HEK293 (cell line): ENCODE measurements at regions not wholly inside any gene's neighbourhood (a gene's known extent, or its start where the extent isn't known, plus 50 kb on each side); places are given as distances from the start of the nearest gene placed in this dataset.

Experiments used
- CTCF ChIA-PET: fragments of 350-600 bp; formaldehyde crosslinking; extraction: SDS; loops from one replicate; lab custom pipeline; 2021; ENCODE audit warnings: antibody characterized with exemption; lab: Yijun Ruan, JAX
- POLR2A ChIA-PET: fragments of 300-600 bp; formaldehyde crosslinking; extraction: SDS; loops from one replicate; lab custom pipeline; 2020; ENCODE audit warnings: antibody characterized with exemption, inconsistent platforms; lab: Yijun Ruan, JAX
- H3K27ac ChIP-seq: fragments of 200-500 bp; sonication (Bioruptor generic); 2 replicates; pipeline ENCODE4 v1.5.1; 2014; ENCODE audit warnings: low read depth, low read length, control low read depth, inconsistent platforms; ENCODE audit errors: extremely low read depth
- H3K36me3 ChIP-seq, 2 experiments: fragments of 200-500 bp in 1 of 2; sonication (Bioruptor generic) in 1 of 2; 1 replicate in 1 of 2; 2 replicates in 1 of 2; pipeline ENCODE4 v1.5.1; 2014 to 2017; ENCODE audit warnings: inconsistent platforms in 2 of 2, low read length in 2 of 2; ENCODE audit not compliant: control insufficient read depth in 2 of 2, insufficient read depth in 1 of 2
- H3K4me1 ChIP-seq: fragments of 200-500 bp; sonication (Bioruptor generic); 2 replicates; pipeline ENCODE4 v1.5.1; 2014; ENCODE audit warnings: mild to moderate bottlenecking, low read length, inconsistent platforms; ENCODE audit not compliant: control insufficient read depth, insufficient read depth
- H3K4me3 ChIP-seq: 2 replicates; pipeline ENCODE4 v1.5.1; 2011; ENCODE audit warnings: low read depth, mild to moderate bottlenecking, control low read depth, low read length, moderate library complexity
- H3K9me3 ChIP-seq: fragments of 200-500 bp; sonication (Bioruptor generic); 2 replicates; pipeline ENCODE4 v1.5.1; 2014; ENCODE audit warnings: low read depth, low read length, inconsistent platforms; ENCODE audit not compliant: control insufficient read depth, insufficient read depth
- HOXC10 ChIP-seq: sonication (generic); formaldehyde crosslinking; IDR thresholded peaks from 2 replicates; pipeline ENCODE4 v1.8.1; 2023; ENCODE audit warnings: mild to moderate bottlenecking, missing genetic modification reagents
- IKZF3 ChIP-seq: fragments of 450-650 bp; IDR thresholded peaks from 2 replicates; pipeline ENCODE4 v1.5.0; 2018; ENCODE audit warnings: missing biosample characterization, mild to moderate bottlenecking, missing genetic modification characterization, moderate library complexity
- ZBTB8A ChIP-seq: fragments of 450-650 bp; formaldehyde crosslinking; IDR thresholded peaks from 2 replicates; pipeline ENCODE4 v1.5.1; 2016; ENCODE audit warnings: missing biosample characterization, missing genetic modification characterization
- ZNF132 ChIP-seq: fragments of 450-650 bp; formaldehyde crosslinking; IDR thresholded peaks from 2 replicates; pipeline ENCODE4 v1.5.1; 2017; ENCODE audit warnings: missing biosample characterization, missing genetic modification characterization, borderline replicate concordance
- ZNF146 ChIP-seq: fragments of 450-650 bp; formaldehyde crosslinking; IDR thresholded peaks from 2 replicates; pipeline ENCODE4 v1.5.1; 2016; ENCODE audit warnings: missing biosample characterization, missing genetic modification characterization
- ZNF274 ChIP-seq, 2 experiments: fragments of 200-500 bp in 1 of 2; fragments of 450-650 bp in 1 of 2; sonication (Bioruptor generic) in 1 of 2; formaldehyde crosslinking in 1 of 2; IDR thresholded peaks; 2 replicates each; pipeline versions ENCODE4 v1.5.1 to v1.6.1; 2014 to 2016; ENCODE audit warnings: borderline replicate concordance in 1 of 2, inconsistent platforms in 1 of 2, low read length in 1 of 2, missing biosample characterization in 1 of 2, missing genetic modification characterization in 1 of 2
- ZNF423 ChIP-seq: fragments of 450-650 bp; formaldehyde crosslinking; IDR thresholded peaks from 2 replicates; pipeline ENCODE4 v1.5.1; 2016; ENCODE audit warnings: missing biosample characterization, missing genetic modification characterization
- ZNF521 ChIP-seq: fragments of 450-650 bp; formaldehyde crosslinking; IDR thresholded peaks from 2 replicates; pipeline ENCODE4 v1.5.1; 2017; ENCODE audit warnings: missing biosample characterization, mild to moderate bottlenecking, missing genetic modification characterization
- ZNF548 ChIP-seq: fragments of 450-650 bp; formaldehyde crosslinking; IDR thresholded peaks from 2 replicates; pipeline ENCODE4 v1.5.1; 2016; ENCODE audit warnings: missing biosample characterization, missing genetic modification characterization
- ZNF776 ChIP-seq: fragments of 450-650 bp; formaldehyde crosslinking; IDR thresholded peaks from 2 replicates; pipeline ENCODE4 v1.5.0; 2017; ENCODE audit warnings: missing biosample characterization, missing genetic modification characterization, borderline replicate concordance
- TF ChIP-seq, protein P1 (sequence below): fragments of 450-650 bp; formaldehyde crosslinking; IDR thresholded peaks from 2 replicates; pipeline ENCODE4 v1.5.1; 2016; ENCODE audit warnings: missing biosample characterization, missing genetic modification characterization
- TF ChIP-seq, protein P2 (sequence below): fragments of 450-650 bp; formaldehyde crosslinking; IDR thresholded peaks from 2 replicates; pipeline ENCODE4 v1.5.1; 2016; ENCODE audit warnings: missing biosample characterization, missing genetic modification characterization, low read depth
- TF ChIP-seq, protein P3 (sequence below): fragments of 450-650 bp; formaldehyde crosslinking; IDR thresholded peaks from 2 replicates; pipeline ENCODE4 v1.5.1; 2016; ENCODE audit warnings: missing biosample characterization, missing genetic modification characterization
- TF ChIP-seq, protein P4 (sequence below): IDR thresholded peaks from 2 replicates; pipeline ENCODE4 v1.6.1; 2011; ENCODE audit warnings: mild to moderate bottlenecking, low read depth, low read length, borderline replicate concordance
- TF ChIP-seq, protein P5 (sequence below): fragments of 450-650 bp; formaldehyde crosslinking; IDR thresholded peaks from 2 replicates; pipeline ENCODE4 v1.5.1; 2016; ENCODE audit warnings: missing biosample characterization, missing genetic modification characterization
- TF ChIP-seq, protein P6 (sequence below): fragments of 450-650 bp; formaldehyde crosslinking; IDR thresholded peaks from 2 replicates; pipeline ENCODE4; 2016; ENCODE audit warnings: missing biosample characterization, missing genetic modification characterization
- TF ChIP-seq, protein P7 (sequence below): fragments of 450-650 bp; formaldehyde crosslinking; IDR thresholded peaks from 2 replicates; pipeline ENCODE4 v1.5.1; 2016; ENCODE audit warnings: missing biosample characterization, missing genetic modification characterization
- TF ChIP-seq, protein P8 (sequence below): fragments of 450-650 bp; formaldehyde crosslinking; IDR thresholded peaks from 2 replicates; pipeline ENCODE4 v1.5.1; 2016; ENCODE audit warnings: missing biosample characterization, missing genetic modification characterization
- TF ChIP-seq, protein P9 (sequence below): fragments of 450-650 bp; formaldehyde crosslinking; IDR thresholded peaks from 2 replicates; pipeline ENCODE4 v1.5.1; 2016; ENCODE audit warnings: missing biosample characterization, missing genetic modification characterization

DNA sequence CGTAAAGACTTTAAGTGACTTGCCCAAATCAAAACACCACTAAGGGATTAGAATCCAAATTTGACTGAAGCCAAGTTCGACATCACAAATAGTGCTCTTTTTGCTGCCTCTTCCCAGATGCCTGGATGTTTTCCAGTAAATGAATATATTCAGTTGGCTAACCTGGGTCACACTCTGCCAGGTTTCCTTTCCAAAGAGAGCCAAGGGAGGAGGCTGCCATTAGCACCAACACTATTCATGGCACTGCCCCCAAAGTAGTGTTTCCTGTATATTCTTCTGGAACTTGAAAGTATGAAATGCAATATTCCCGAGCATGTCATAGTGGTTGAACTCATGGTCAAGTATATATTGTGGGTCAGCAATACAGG is 219.3 kb upstream of the UBASH3B start (continued):
- TF ChIP-seq, protein P1, sequence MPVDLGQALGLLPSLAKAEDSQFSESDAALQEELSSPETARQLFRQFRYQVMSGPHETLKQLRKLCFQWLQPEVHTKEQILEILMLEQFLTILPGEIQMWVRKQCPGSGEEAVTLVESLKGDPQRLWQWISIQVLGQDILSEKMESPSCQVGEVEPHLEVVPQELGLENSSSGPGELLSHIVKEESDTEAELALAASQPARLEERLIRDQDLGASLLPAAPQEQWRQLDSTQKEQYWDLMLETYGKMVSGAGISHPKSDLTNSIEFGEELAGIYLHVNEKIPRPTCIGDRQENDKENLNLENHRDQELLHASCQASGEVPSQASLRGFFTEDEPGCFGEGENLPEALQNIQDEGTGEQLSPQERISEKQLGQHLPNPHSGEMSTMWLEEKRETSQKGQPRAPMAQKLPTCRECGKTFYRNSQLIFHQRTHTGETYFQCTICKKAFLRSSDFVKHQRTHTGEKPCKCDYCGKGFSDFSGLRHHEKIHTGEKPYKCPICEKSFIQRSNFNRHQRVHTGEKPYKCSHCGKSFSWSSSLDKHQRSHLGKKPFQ (tag by site-specific recombination) = no peak

DNA sequence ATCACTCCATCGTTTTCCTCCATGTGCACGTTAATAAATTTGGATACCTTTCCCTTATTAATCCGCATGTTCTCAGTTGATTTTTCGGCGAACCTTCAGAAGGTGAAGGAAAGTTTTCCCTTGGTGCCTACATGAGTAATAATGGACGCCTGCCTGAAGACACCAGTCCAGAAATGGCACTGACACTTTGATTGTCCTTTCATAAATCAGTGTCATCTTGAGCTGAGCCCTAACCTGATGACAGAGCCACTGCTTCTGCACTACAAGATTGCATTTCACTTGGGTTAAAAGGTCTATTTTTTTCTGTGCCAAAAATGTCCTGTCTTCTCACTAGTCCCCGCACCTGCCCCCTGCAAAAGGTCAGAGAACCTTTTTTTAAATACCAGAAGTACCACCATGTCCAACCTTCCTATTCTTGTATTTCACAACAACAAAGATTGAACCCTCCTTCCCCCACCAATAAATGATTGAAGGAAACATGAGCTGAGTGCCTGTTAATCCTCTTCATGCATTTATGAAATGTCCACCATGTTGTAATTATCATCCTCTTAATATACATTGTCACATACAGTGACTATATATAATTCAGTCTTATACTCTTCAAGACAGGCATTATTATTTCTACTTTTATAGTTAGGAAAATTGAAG is 219.9 kb upstream of the UBASH3B start:
- TF ChIP-seq, protein P2, sequence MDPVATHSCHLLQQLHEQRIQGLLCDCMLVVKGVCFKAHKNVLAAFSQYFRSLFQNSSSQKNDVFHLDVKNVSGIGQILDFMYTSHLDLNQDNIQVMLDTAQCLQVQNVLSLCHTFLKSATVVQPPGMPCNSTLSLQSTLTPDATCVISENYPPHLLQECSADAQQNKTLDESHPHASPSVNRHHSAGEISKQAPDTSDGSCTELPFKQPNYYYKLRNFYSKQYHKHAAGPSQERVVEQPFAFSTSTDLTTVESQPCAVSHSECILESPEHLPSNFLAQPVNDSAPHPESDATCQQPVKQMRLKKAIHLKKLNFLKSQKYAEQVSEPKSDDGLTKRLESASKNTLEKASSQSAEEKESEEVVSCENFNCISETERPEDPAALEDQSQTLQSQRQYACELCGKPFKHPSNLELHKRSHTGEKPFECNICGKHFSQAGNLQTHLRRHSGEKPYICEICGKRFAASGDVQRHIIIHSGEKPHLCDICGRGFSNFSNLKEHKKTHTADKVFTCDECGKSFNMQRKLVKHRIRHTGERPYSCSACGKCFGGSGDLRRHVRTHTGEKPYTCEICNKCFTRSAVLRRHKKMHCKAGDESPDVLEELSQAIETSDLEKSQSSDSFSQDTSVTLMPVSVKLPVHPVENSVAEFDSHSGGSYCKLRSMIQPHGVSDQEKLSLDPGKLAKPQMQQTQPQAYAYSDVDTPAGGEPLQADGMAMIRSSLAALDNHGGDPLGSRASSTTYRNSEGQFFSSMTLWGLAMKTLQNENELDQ (tag by site-specific recombination) = no peak
- Histone ChIP-seq H3K9me3 (no peaks in the 10 kb centered on the region), H3K4me1 (no peaks in the 10 kb centered on the region), H3K36me3 (no peaks in the 10 kb centered on the region), H3K27ac (no peak overlapping the region), H3K4me3 (no peak overlapping the region)
- ChIA-PET POLR2A (no interaction called here), CTCF (no interaction called here)

DNA sequence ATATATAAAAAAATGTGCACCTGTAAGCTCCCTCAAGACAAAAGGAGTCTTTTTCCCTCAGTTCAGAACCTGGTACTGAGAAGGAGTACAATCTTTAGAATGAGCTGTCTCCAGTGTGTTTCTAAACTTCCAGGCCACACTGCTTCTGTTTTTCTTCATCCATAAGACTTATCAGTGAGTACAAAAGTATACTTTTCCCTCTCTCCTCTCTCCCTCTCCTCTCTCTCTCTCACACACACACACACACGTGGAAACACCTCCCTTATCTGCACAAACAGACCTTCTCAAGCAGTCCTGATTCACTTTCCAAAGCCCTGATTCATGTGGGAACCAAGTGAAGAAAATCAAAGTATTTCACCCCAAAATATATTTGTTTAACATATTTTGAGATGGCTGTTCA is 220.7 kb upstream of the UBASH3B start:
- Histone ChIP-seq H3K27ac (no peak overlapping the region), H3K4me3 (no peak overlapping the region), H3K4me1 (no peaks in the 10 kb centered on the region), H3K36me3 (no peaks in the 10 kb centered on the region), H3K9me3 (no peaks in the 10 kb centered on the region)
- ChIA-PET CTCF (no interaction called here), POLR2A (no interaction called here)
- TF ChIP-seq ZNF776 (tag by site-specific recombination) (no peak), ZNF132 (tag by site-specific recombination) (no peak), ZBTB8A (tag by site-specific recombination) (no peak), HOXC10 (CRISPR knock-in tag) (no peak), ZNF423 (tag by site-specific recombination) (no peak), ZNF521 (tag by site-specific recombination) (no peak), IKZF3 (tag by site-specific recombination) (no peak), ZNF548 (tag by site-specific recombination) (no peak), ZNF146 (tag by site-specific recombination) (no peak), ZNF274 (IDR thresholded peaks at IDR 0.05; ENCODE audit: low read length) (no peak), ZNF274 (tag by site-specific recombination; IDR thresholded peaks at IDR 0.05; ENCODE audit: borderline replicate concordance) (no peak)
- TF ChIP-seq, protein P3, sequence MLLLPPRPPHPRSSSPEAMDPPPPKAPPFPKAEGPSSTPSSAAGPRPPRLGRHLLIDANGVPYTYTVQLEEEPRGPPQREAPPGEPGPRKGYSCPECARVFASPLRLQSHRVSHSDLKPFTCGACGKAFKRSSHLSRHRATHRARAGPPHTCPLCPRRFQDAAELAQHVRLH (tag by site-specific recombination) = no peak
- TF ChIP-seq, protein P4, sequence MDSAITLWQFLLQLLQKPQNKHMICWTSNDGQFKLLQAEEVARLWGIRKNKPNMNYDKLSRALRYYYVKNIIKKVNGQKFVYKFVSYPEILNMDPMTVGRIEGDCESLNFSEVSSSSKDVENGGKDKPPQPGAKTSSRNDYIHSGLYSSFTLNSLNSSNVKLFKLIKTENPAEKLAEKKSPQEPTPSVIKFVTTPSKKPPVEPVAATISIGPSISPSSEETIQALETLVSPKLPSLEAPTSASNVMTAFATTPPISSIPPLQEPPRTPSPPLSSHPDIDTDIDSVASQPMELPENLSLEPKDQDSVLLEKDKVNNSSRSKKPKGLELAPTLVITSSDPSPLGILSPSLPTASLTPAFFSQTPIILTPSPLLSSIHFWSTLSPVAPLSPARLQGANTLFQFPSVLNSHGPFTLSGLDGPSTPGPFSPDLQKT = no peak
- TF ChIP-seq, protein P5, sequence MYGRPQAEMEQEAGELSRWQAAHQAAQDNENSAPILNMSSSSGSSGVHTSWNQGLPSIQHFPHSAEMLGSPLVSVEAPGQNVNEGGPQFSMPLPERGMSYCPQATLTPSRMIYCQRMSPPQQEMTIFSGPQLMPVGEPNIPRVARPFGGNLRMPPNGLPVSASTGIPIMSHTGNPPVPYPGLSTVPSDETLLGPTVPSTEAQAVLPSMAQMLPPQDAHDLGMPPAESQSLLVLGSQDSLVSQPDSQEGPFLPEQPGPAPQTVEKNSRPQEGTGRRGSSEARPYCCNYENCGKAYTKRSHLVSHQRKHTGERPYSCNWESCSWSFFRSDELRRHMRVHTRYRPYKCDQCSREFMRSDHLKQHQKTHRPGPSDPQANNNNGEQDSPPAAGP (tag by site-specific recombination) = no peak
- TF ChIP-seq, protein P6, sequence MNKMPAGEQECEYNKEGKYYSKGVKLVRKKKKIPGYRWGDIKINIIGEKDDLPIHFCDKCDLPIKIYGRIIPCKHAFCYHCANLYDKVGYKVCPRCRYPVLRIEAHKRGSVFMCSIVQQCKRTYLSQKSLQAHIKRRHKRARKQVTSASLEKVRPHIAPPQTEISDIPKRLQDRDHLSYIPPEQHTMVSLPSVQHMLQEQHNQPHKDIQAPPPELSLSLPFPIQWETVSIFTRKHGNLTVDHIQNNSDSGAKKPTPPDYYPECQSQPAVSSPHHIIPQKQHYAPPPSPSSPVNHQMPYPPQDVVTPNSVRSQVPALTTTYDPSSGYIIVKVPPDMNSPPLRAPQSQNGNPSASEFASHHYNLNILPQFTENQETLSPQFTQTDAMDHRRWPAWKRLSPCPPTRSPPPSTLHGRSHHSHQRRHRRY = no peak
- TF ChIP-seq, protein P7, sequence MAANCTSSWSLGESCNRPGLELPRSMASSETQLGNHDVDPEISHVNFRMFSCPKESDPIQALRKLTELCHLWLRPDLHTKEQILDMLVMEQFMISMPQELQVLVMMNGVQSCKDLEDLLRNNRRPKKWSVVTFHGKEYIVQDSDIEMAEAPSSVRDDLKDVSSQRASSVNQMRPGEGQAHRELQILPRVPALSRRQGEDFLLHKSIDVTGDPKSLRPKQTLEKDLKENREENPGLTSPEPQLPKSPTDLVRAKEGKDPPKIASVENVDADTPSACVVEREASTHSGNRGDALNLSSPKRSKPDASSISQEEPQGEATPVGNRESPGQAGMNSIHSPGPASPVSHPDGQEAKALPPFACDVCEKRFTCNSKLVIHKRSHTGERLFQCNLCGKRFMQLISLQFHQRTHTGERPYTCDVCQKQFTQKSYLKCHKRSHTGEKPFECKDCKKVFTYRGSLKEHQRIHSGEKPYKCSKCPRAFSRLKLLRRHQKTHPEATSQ (tag by site-specific recombination) = no peak
- TF ChIP-seq, protein P8, sequence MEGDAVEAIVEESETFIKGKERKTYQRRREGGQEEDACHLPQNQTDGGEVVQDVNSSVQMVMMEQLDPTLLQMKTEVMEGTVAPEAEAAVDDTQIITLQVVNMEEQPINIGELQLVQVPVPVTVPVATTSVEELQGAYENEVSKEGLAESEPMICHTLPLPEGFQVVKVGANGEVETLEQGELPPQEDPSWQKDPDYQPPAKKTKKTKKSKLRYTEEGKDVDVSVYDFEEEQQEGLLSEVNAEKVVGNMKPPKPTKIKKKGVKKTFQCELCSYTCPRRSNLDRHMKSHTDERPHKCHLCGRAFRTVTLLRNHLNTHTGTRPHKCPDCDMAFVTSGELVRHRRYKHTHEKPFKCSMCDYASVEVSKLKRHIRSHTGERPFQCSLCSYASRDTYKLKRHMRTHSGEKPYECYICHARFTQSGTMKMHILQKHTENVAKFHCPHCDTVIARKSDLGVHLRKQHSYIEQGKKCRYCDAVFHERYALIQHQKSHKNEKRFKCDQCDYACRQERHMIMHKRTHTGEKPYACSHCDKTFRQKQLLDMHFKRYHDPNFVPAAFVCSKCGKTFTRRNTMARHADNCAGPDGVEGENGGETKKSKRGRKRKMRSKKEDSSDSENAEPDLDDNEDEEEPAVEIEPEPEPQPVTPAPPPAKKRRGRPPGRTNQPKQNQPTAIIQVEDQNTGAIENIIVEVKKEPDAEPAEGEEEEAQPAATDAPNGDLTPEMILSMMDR (tag by site-specific recombination) = no peak
- TF ChIP-seq, protein P9, sequence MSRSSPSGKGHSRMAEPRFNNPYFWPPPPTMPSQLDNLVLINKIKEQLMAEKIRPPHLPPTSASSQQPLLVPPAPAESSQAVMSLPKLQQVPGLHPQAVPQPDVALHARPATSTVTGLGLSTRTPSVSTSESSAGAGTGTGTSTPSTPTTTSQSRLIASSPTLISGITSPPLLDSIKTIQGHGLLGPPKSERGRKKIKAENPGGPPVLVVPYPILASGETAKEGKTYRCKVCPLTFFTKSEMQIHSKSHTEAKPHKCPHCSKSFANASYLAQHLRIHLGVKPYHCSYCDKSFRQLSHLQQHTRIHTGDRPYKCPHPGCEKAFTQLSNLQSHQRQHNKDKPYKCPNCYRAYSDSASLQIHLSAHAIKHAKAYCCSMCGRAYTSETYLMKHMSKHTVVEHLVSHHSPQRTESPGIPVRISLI (tag by site-specific recombination) = no peak
